ENCODE measurements at regions not wholly inside any gene's neighbourhood (a gene's known extent, or its start where the extent isn't known, plus 50 kb on each side); places are given as distances from the start of the nearest gene placed in this dataset.
"Not testable (repeated sequence)": the region's sequence is repeated elsewhere in the genome, so short reads cannot be mapped to it uniquely, and the experiment has no call there.

GRCh38 chr15:81779181-81779580 is 266.6 kb downstream of the MEX3B start:
- no peaks in the 10 kb centered on the region for H3K9me3 ChIP-seq
- H3K27ac ChIP-seq, result no peak overlapping the region
- intact Hi-C loops (cut with DNase I), result no loop called here
- H3K27me3 ChIP-seq, result peaks cover 0 to 8% (median 0%) of the 10 kb centered on the region in 7 donors
- ATAC-seq (no peak), DNase-seq (no peak)
- H3K36me3 ChIP-seq, result no peaks in the 10 kb centered on the region
- no peaks in the 10 kb centered on the region for H3K4me1 ChIP-seq
- 90 to 96% methylated on average over 2 of the region's 2 CpGs for WGBS, 2 donors
- no peak overlapping the region for H3K4me3 ChIP-seq
- TF ChIP-seq CTCF (IDR thresholded peaks at IDR 0.05), result no peak

- intact Hi-C loops (cut with DNase I), result no loop called here
- peaks cover 0 to 8% (median 0%) of the 10 kb centered on the region in 7 donors for H3K27me3 ChIP-seq
- 53 to 64% methylated on average over 1 of the region's 1 CpG for WGBS, 2 donors
- ATAC-seq, result no peak
- no peaks in the 10 kb centered on the region for H3K36me3 ChIP-seq
- no peak for TF ChIP-seq CTCF (IDR thresholded peaks at IDR 0.05)
- no peaks in the 10 kb centered on the region for H3K4me1 ChIP-seq
- H3K27ac ChIP-seq, result no peak overlapping the region
- H3K9me3 ChIP-seq, result no peaks in the 10 kb centered on the region
- DNase-seq, result no peak
- H3K4me3 ChIP-seq, result no peak overlapping the region
Observed at GRCh38 chr15:81777546-81777945, 268.3 kb downstream of the MEX3B start.

GRCh38 chr15:81776976-81777375 is 268.8 kb downstream of the MEX3B start:
- DNase-seq, result no peak
- WGBS, 2 donors, result 75 to 83% methylated on average over 7 of the region's 7 CpGs
- Histone ChIP-seq H3K9me3 (no peaks in the 10 kb centered on the region), H3K36me3 (no peaks in the 10 kb centered on the region), H3K4me3 (no peak overlapping the region), H3K27me3 (peaks cover 0 to 8% (median 0%) of the 10 kb centered on the region in 7 donors), H3K27ac (no peak overlapping the region), H3K4me1 (no peaks in the 10 kb centered on the region)
- no peak for ATAC-seq
- TF ChIP-seq CTCF (IDR thresholded peaks at IDR 0.05), result no peak
- intact Hi-C loops (cut with DNase I), result no loop called here

GRCh38 chr15:81775779-81776178 is 270.0 kb downstream of the MEX3B start:
- 95 to 99% methylated on average over 4 of the region's 4 CpGs for whole genome bisulfite sequencing, 2 donors
- H3K9me3 ChIP-seq; H3K4me1 ChIP-seq; H3K27ac ChIP-seq; DNase-seq; ATAC-seq; H3K27me3 ChIP-seq; H3K36me3 ChIP-seq; H3K4me3 ChIP-seq; intact Hi-C loops (cut with DNase I): not testable (repeated sequence)

GRCh38 chr15:81774309-81774708 is 271.5 kb downstream of the MEX3B start:
- no peaks in the 10 kb centered on the region for H3K36me3 ChIP-seq
- no peak overlapping the region for H3K27ac ChIP-seq
- H3K4me1 ChIP-seq, result no peaks in the 10 kb centered on the region
- peaks cover 0 to 6% (median 0%) of the 10 kb centered on the region in 11 donors for H3K9me3 ChIP-seq
- H3K27me3 ChIP-seq, result peaks cover 0 to 8% (median 0%) of the 10 kb centered on the region in 7 donors
- TF ChIP-seq CTCF (IDR thresholded peaks at IDR 0.05), result no peak
- DNase-seq (no peak), ATAC-seq (no peak)
- intact Hi-C loops (cut with DNase I), result no loop called here
- no peak overlapping the region for H3K4me3 ChIP-seq
